GM18907 (cell line): ENCODE measurements at regions not wholly inside any gene's neighbourhood (a gene's known extent, or its start where the extent isn't known, plus 50 kb on each side); places are given as distances from the start of the nearest gene placed in this dataset.
"Not testable (repeated sequence)": the region's sequence is repeated elsewhere in the genome, so short reads cannot be mapped to it uniquely, and the experiment has no call there.

Experiments
- ATAC-seq: cut with Tn5 transposase; IDR thresholded peaks from one replicate; pipeline ENCODE4 v1.9.1; 2021; ENCODE audit warnings: mild to moderate bottlenecking, moderate library complexity; ENCODE audit not compliant: unreplicated experiment

- ATAC-seq, result not testable (repeated sequence)
Measured at GRCh38 chr7:145805496-145805895, 311.1 kb upstream of the CNTNAP2 start.

- no peak for ATAC-seq
Measured at GRCh38 chr7:145797507-145797906, 319.1 kb upstream of the CNTNAP2 start.

- no peak for ATAC-seq
Measured at GRCh38 chr7:145795132-145795531, 321.5 kb upstream of the CNTNAP2 start.

DNA sequence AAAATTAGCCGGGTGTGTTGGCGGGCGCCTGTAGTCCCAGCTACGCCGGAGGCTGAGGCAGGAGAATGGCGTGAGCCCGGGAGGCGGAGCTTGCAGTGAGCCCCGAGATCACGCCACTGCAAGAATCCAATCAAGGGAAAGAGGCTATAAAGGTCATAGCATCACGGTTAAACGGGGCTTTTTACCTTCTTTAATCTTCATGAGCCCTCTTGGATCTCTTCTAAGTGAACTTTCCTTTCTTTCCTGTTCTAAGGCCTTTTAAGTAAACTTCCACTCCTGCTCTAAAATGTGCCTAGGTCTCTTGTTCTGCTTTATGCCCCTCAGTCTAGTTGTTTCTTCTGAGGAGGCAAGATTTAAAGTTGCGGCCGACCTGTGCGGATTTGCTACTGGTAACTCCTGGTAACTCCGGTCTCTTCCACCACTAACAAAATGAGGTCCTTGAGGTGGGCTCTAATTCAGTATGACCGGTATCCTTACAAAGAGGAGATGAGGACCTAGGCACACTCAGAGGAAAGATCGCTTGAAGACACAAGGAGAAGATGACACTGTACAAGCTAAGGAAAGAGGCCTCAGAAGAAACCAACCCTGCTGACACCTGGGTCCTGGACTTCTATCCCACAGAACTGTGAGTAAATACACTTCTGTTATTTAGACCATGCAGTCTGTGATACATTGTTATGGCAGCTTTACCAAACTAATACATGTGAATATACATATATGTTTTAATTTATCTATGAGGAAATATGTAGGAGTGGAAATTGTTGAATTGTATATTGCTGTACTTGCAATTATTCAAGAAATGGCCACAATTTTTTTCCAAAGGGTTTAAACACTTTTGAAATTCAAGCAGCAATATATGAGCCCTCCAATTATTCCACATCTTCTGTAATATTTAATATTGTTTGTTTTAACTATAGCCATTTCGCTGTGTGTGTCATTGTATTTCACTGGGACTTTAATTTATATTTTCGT lies 331.5 kb upstream of the CNTNAP2 start:
- no peak for ATAC-seq

DNA sequence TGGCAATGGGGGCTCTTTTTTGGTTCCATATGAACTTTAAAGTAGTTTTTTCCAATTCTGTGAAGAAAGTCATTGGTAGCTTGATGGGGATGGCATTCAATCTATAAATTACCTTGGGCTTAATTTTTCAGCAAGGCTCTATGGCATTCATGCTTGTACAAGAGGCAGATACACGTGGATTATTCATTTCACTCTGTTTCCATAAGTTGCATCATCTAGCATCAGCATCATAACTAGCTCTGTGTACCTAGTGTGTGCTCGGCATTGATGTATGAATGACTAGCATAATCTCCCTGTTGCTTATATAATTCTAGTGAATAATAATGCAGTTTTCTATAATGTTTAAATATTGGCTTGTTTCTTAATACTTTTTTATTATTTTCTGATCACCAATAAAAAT lies 335.2 kb upstream of the CNTNAP2 start:
- not testable (repeated sequence) for ATAC-seq

DNA sequence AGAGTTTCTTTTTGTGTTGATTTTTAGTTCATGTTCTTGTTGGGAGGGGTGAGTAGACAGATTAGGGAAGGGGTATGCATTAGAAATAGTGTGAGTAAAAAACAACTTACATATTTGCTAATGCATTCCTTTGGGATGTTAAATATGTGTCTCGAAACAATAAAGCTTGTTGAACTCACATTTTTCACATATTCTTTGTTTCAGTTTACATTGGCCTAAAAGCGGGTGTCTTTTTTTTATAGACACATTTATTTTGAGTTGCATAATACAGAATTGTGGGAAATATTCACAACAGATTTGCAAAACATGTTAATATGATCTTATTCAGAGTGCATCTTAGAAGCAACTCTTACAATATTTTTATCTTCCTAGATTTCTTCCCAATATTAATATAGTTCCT lies 337.5 kb upstream of the CNTNAP2 start:
- no peak for ATAC-seq

DNA sequence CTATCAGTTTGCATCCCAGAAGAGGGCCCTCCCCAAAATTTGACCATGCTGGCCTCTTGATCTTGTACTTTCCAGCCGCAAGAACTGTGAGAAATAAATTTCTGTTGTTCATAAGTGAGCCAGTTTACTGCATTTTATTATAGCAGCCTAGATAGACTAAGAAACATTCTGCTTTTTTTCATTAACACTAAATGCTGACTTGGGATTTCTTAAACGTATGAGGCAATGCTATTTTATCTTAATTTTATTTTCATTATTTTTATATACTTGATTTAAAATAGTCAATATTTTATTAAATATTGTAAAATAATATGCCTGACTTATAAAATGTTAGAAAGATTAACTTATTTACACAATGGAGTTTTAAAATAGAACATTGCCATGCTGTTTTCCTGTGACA lies 341.8 kb upstream of the CNTNAP2 start:
- ATAC-seq, result no peak

- ATAC-seq, result no peak
Measured at GRCh38 chr7:145753004-145753403, 363.6 kb upstream of the CNTNAP2 start.

- ATAC-seq, result no peak
Measured at GRCh38 chr7:145737617-145738016, 379.0 kb upstream of the CNTNAP2 start.

- ATAC-seq, result no peak
Measured at GRCh38 chr7:145735061-145735460, 381.5 kb upstream of the CNTNAP2 start.

DNA sequence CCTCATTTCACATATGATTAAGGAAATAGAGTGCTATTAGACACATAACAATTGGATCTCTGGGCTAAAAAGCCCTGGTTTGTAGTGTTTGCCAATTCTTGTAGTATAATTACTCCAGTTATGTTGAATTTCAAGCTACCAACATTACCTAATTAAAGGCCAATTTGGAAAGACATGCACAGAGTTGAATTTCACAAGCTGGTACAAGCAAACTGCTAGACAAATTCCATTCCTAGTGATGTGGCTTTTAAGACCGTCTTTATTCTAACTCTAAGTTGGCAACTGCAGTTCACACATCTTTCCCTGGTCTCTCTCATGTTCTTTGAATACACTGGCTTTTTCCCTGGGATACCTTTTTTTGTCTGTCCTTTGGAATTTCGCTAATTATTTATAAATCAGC lies 384.1 kb upstream of the CNTNAP2 start:
- no peak for ATAC-seq

- no peak for ATAC-seq
Measured at GRCh38 chr7:145729691-145730090, 386.9 kb upstream of the CNTNAP2 start.

DNA sequence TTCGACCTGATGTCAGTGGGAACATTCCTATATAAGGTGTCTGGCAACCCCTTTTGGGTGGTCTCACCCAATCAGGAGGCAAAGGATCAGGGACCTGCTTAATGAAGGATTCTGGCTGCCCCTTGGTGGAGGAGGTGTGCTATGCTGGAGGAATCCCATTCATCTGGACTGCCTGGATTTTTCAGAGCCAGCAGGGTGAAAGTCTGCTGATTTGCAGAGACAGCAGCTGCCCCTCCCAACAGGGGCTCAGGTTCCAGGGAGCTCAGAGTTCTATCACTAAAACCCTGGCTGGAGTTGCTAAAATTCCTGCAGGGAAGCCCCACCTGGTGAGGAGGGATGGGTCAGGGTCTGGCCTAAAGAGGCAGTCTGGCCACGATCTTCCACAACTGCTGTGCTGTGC lies 398.5 kb upstream of the CNTNAP2 start:
- no peak for ATAC-seq

DNA sequence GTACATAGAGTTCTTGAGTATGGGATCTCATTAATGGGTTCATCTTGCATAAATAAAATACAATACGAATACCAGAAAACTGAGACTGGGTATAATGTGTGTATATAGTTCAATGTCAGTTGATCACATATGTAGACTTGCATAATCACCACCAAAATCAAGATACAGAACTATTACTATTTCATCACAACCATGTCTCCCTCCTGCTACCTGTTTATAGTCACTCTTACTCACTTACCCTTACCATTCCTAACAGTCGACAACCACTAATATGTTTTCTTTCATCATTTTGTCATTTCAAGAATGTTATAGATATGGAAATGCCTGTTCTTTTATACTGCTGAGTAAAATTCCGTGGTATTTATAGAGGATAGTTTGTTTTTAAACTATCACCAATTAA lies 416.1 kb upstream of the CNTNAP2 start:
- no peak for ATAC-seq

DNA sequence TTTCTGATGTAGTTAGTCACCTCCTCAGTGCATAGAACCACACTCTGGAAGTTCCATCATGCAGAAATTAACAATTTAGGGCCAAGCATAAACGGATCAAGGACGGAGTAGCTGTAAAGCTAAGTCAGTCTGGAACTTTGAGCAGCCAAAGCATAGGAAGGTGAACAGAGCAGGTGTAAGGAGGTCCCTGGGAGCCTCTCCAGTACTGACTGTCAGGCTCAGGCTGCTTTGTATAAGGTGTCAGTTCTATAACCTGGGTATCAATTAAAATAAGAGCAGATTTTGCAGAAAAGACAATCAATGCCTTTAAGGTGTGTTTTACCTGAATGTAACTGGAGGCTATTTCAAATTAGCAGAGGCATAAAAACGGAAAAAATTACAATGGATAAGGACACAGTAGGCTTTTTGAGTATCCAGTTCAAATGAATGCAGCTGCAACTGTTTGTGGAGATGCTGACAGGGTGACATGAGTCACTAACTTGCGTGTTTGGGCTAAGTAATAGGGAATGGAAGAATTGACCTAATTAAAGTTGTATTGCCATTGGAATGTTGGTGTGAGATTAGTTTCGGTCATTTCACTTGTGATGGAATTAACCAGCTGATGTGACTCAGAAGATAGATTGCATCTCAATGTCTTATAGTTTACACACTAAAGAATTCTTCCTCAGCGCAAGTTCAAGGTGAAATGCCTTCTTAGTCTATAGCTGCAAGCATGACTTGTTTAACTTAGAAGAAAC lies 417.9 kb upstream of the CNTNAP2 start:
- ATAC-seq, result no peak

DNA sequence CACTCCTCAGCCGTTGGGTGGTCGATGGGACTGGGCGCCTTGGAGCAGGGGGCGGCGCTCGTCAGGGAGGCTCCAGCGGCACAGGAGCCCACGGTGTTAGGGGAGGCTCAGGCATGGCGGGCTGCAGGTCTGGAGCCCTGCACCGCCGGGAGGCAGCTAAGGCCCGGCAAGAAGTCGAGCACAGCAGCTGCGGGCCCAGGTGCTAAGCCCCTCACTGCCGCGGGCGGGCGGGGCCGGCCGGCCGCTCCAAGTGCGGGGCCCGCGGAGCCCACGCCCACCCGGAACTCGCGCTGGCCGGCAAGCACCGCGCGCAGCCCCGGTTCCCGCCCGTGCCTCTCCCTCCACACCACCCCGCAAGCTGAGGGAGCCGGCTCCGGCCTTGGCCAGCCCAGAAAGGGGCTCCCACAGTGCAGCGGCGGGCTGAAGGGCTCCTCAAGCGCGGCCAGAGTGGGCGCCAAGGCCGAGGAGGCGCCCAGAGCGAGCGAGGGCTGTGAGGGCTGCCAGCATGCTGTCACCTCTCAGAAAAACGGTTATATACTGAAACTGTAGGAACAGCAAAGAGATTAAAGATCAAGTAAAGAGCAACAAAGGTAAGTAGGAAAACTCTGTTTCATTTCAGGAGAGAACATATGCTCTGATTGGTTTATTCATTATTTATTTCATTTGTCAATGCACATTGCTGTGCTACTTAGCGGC lies 419.0 kb upstream of the CNTNAP2 start:
- ATAC-seq, result not testable (repeated sequence)

- ATAC-seq, result no peak
Measured at GRCh38 chr7:145696071-145696470, 420.5 kb upstream of the CNTNAP2 start.

GRCh38 chr7:145692237-145692950 lies 424.2 kb upstream of the CNTNAP2 start:
- ATAC-seq, result no peak

DNA sequence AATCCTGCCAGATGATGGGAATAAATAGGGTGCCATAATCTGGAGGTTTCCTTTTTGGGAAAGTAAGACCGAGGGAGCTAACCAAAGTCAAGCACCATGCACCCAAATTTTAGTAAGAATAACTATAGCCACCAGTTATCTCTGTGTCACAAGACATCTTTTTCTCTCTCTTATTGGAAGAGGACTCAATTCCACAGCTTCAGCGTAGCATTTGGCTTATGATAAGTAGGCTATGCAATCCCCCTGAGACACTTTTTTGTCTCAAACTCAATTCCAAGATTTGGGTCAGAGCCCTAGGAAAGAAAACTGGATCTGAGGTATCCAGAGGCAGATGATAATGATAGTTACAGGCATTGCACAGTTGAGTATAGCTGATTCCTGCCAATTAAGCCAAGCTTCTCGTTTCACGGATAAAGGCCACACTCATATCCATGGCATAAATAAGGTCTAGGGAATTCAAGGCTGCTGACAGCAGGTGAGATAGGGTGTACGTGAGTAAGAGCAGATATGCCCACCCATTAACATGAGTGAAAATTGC lies 425.2 kb upstream of the CNTNAP2 start:
- ATAC-seq, result no peak

GRCh38 chr7:145681646-145682045 lies 435.0 kb upstream of the CNTNAP2 start:
- ATAC-seq, result no peak
